GM21825 (cell line): ENCODE measurements at regions not wholly inside any gene's neighbourhood (a gene's known extent, or its start where the extent isn't known, plus 50 kb on each side); places are given as distances from the start of the nearest gene placed in this dataset.
"Not testable (repeated sequence)": the region's sequence is repeated elsewhere in the genome, so short reads cannot be mapped to it uniquely, and the experiment has no call there.

ENCODE experiments used
- ATAC-seq: cut with Tn5 transposase; IDR thresholded peaks from one replicate; pipeline ENCODE4 v1.9.1; 2021; ENCODE audit warnings: mild to moderate bottlenecking, moderate library complexity; ENCODE audit not compliant: unreplicated experiment

DNA sequence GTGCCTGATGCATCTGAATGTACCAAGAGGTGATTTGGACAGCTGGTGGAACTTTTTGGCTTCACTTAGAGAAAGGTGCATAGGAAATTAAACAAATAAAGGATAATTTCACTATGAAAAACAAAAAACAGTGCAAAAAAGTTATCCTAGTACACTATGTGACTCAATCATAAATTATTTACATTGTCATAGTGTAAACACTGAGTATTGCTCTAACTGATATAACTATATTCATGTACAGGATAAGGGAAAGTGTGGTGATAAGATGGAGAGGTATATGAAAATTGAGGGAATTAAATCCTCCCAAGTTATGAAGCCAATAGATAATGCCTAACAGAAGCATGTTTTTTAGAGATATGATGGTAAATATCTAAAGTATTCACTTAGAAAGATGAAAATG lies 50.2 kb upstream of the CPNE4 start:
- ATAC-seq = no peak

DNA sequence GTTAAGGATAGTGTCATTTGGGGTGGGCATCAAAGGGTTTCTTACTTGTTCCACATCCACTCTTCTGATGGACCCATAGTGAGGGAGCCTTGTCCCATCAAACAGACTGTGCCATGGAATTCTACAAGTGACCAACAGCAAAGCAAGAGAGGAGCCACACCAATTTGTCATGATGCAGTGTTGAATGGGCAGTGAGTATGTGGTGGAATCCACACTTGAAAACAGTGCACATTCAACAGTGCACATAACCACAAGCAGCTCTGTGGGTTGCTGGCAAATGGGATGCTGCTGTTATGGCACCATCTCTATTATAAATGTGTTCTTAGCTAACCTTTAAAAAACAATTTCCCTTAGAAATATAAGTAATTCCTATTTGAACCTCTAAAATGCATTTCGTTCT lies 52.5 kb upstream of the CPNE4 start:
- no peak for ATAC-seq

DNA sequence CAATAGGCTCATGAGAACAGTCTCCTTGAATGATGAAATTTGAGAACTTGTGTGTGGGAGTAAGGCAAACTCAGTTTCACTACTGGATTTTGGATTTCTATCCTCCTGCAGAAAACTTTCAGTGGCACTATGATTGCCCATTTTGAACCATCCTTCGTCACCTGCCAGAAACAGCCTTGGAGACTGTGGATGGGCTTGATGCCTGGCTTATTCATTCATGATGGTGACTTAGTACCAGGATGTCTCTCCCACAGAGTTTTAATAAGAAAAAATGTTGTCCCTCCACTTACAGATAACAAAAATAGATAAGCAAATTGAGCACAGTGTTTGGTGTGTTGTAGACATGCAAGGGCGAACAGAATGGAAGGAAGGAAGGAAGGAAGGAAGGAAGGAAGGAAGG lies 53.5 kb upstream of the CPNE4 start:
- ATAC-seq = no peak

DNA sequence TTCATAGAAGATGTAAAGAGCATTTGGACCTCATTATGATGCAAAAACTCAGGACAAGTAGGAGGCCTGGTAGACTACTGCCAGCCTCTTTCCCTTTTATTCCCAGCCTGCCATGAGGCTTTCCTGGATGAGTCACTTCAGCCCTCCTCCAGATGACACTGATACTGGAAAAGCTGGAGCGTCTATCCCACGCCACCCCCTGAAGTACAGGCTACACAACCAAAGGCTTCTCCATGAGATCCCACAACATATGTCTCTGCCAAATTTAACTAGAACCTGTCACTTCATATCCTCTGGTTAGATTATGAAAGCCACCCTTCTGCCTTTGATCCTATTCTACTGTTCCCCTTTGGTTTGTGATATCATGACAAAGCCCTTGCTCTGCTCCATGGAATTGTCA lies 56.1 kb upstream of the CPNE4 start:
- no peak for ATAC-seq

DNA sequence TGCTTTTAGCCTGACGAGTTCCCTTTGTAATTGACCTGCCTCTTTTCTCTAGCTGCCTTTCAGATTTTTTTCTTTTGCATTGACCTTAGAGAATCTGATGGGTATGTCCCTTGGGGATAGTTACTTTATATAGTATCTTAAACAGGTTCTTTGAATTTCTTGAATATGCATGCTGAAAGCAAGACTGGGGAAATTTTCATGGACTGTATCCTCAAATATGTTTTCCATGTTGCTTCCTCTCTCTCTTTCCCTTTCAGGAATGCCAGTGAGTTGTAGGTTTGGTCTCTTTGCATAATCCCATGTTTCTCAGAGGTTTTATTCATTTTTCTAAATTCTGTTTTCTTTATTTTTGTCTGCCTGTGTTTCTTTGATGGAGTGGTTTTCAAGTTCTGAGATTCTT lies 81.8 kb upstream of the CPNE4 start:
- no peak for ATAC-seq

DNA sequence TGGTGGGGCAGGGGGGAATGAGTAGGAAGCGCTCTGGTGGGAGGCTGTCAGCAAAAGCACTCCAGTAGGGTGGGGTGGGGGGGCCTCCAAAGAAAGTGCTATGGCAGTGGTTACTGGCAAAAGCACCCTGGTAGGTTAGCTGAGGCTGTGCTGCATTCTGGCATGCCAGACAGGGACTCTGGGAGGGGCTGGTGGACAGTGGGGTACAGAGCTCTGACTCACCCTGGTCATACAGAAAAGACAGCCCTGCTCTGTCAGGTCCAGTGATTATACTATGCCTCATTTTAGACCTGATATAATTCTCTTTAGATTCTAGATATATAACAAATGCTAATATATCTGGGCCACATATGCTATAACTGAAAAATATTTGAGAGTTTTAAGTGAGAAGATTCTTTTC lies 82.8 kb upstream of the CPNE4 start:
- ATAC-seq = no peak

DNA sequence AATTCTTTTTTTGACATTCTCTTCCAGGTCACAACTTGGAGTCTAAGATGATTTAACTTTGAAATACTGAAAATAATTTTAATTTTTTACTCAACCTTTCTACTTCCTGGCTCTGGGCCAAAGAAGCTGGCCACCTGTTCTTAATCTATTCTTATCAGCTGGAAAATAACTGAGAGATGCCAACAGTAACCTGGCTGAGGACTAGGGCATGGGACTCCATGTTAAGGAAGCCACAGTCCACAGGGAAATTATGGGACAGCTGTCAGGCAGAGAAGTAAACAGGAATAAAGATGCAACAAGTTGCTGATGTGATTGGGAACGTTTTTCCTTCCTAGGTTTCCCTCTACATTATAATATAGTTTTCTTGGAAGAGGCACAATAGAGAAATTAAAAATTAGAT lies 84.7 kb upstream of the CPNE4 start:
- ATAC-seq = no peak

DNA sequence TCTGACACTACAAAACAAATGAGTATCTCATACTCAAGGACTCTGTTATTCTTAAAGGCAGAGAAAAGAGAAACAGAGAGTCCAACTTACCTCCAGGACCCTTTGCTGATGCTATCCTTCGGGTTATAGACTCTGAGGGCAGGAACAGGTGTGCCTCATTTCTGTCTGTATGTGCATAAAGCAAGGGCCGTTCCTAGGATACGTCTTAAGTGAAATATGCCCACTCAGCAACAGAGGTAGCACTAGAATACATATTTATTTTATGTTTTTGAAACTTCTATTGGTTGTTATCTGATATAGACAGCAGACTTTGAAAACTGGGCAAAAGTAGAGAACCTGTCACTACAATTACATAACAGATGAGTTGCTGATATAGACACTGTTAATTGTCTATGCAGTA lies 89.3 kb upstream of the CPNE4 start:
- no peak for ATAC-seq

DNA sequence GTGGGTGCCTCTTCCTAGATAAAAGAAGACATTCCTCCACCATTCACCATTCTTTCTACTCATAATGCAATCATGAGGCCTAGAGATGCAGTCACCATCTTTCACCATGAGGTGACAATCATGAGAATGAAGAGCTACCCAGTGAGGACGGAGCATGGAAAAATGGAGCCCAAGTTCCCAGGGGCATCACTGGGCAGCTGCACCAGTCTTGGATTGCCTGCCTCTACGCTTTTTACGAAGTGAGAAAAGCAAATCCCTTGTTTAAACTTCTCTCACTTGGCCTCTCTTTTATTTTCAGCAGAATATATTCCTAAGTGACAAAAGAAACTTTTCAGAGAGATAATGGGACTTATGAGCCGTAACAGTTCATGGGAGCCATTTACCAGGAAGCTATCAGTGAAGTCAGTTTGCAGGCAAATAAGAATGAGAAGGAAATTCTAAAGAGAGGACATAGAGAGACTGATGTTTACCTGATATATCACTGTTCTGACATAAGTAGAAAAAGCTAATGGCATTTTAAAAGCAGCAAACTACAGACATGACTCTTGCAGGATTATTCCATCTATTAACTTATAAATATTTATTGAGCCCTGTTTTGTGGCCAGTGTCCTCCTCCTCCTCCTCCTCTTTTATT lies 90.0 kb upstream of the CPNE4 start:
- ATAC-seq = no peak

DNA sequence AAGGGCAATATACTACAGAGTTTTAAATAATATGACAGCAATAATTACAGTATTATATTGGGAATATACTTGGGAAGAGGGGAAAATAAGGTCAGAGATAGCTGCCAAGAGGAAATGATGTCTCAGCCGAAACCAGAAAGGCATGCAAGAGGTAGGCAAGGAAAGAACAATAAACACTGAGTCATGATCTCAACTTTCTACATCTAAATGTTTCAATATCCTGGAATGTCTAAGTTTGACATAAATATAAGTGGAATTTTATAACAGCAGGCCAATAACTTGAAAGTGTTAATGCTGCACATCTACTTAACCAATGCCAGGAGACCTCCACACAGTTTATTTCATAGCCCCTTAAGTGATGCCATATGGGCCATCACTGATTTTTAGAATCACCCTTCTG lies 99.8 kb upstream of the CPNE4 start:
- ATAC-seq = no peak

DNA sequence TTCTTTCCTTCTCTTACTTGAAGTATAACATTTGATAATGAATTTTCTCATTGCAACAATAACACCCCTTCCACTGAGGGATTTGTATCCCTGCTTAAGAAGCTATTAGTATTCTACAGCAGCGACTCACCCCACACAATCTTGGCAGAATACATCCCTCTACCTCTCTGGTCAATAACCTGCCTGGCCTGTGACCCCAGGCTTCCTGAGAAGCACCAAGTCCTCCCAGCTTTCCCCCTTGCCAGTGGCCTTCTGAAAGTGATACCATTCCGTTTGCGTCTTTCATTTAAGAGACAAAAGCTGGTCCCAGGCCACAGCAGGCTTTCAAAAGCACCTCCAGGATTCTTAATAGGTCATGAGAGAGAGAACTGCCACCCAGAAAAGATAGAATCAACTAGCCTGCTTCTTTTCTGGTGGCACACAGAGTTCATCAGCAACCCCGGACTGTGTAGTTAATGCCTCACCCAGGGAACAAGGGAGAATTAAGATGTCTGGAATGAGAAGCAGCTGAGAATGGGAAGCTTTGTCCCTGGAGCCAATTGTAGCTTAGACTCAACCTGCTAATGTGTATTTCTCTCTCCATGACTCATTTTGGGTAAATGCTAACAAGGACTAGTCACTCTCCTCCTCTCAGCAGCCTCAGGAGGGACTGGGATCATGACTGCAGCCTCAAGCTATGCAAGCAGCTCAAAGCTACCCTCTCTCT lies 101.0 kb upstream of the CPNE4 start:
- ATAC-seq = no peak

DNA sequence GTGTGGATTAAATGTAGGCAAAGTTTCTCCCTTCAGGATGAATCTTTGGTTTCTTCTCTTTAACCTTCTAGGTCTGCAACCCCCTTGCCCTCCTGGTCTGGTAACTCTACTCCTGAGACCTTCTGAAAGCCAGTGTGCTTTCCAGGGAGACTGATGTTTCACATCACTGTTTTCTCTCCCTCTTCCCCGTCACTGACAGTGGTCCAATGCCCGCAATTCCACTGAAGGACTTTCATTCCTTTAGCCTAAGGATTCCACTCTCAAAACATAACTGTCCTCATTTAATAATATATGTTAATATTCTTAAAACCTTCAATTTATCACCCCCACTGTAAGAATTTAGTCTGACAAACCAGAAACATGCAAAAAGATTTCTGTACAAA lies 101.5 kb upstream of the CPNE4 start:
- no peak for ATAC-seq

DNA sequence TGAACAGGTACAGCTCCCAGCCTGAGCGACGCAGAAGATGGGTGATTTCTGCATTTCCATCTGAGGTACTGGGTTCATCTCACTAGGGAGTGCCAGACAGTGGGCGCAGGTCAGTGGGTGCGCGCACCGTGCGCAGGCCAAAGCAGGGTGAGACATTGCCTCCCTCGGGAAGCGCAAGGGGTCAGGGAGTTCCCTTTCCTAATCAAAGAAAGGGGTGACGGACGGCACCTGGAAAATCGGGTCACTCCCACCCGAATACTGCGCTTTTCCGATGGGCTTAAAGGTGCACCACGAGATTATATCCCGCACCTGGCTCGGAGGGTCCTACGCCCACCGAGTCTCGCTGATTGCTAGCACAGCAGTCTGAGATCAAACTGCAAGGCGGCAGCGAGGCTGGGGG lies 102.1 kb upstream of the CPNE4 start:
- ATAC-seq = not testable (repeated sequence)

DNA sequence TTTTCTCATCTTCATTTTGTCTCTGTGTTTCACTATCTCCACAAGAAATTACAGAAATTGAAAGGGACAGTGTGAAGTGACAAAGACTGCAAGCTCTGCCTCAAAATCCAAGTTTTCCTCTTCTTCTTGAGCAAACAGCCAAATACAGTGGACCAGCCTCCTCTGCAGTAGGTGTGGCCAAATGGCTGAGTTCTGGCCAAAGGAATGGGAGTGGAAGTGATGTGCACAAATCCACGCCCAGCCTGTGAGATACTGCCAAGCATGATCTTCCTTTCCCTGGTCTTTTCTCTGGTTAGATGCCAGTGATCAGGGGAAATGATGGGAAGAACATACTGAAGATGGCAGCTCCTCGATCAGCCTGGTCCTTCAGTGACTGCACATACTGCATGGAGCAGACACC lies 111.0 kb upstream of the CPNE4 start:
- no peak for ATAC-seq

DNA sequence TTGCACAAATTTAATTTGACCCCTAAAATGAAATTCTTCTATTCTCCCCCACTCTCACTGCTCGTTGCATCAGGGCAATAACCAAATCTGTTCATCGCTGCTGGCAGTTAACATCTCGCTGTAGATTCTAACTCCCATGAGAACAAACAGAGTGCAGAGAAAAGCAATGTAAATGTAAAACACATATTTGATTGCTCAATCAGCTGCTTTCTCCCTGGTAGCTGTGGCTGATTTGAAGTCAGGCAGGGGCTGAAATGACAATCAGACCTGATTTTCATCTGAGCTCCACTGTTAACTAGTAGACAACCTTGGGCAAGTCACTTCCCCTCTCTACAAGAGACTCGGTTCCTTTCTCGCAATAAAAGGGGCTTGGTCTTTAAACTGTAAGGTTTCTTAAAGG lies 119.8 kb upstream of the CPNE4 start:
- no peak for ATAC-seq

DNA sequence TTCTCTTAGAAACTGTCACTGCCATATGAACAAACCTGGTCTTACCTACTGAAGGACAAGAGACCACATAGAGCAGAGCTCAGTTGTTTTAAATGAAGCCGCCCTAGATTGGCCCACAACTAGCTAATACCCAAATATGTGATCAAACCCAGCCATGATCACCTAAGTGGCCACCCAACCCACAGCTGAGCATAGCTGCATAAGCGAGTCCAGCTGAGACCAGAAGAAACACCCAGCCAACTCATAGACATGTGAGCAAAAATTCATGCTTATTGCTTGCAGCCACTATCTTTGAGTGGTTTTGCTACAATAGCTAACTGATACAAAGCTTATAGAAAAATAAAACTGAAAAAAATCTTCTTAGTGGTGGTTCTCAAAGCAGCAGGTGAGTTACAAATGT lies 124.3 kb upstream of the CPNE4 start:
- ATAC-seq = no peak

DNA sequence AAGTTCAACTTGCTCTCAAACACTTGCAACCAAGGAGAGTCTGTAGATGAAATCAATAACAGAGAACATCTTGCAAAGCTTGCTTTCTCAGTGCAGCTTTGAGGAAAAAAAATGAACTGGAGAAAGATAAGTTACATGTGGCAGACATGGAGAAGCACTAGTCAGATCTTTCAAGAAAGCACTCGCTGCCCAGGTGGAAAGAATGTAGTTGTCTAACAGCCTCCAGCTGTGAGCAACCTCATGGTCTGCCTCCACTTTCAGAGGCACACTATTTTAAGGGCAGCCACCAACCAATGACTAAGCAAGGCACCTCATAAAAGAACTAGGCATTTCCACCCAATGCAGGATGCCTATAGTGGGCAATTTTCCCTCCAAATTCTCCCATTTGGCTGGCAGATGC lies 125.4 kb upstream of the CPNE4 start:
- ATAC-seq = no peak

DNA sequence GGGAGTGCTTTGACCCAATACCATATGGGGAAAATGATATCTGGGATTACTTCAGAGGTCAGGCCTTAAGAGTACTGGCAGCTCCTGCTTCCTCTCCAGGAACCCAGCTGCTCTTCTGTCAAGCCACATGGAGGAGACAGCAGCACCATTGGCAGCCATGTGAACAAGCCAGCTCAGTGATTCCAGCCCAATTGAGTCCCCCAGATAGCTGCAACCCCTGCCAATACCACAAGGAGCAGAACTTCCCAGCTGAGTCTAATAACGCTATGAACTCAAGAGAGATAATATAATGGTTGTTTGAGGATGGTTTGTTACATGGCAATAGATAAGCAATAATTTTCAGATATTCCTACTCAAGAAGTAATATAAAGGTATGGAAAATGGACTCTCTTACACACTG lies 126.8 kb upstream of the CPNE4 start:
- no peak for ATAC-seq

DNA sequence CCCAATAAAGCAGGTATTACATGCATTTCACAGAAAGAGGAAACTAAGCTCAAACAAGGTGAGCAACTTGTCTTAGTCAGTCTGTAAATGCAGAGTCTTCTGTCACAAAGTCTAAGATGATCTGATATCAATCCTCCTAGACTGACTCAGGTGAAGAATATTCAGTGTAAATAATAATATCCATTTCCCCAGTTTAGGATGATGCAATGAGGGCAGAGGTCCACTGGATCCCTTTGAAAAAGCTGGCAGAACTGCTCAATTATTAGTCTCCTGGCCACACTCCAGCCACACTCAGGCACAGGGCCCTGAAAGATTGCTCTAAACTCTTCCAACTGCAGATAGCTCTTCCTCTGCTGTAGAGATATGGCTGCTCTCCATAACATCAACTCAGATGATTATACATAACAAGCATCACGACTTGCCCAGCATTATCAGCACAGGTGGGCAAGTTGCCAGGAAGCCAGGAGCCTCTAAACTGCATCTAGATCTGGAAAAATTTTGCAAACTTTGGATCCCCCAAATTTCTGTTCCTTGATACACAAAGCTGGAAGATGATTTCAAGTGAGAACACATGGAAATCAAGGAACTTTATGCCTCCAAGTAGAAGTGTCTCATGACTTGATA lies 129.8 kb upstream of the CPNE4 start:
- no peak for ATAC-seq

DNA sequence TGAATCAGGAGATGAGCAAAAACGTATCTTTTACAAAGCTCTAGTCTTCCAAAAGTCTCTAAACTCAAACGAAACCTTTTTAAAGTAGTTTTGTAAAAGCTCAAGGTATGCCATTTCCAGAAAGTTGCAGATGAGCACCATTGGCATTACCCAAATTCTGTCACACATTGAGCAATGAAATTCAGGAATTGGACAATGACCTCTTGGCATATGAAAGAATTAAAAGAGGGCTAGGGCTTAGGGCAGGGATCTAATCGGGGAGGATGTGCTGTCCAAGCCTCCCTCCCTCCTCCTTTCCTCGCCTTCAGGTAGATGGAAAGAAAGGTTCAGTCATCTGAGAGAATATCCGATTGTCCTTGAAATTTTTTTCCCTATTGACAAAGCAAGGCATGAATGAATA lies 133.1 kb upstream of the CPNE4 start:
- no peak for ATAC-seq

DNA sequence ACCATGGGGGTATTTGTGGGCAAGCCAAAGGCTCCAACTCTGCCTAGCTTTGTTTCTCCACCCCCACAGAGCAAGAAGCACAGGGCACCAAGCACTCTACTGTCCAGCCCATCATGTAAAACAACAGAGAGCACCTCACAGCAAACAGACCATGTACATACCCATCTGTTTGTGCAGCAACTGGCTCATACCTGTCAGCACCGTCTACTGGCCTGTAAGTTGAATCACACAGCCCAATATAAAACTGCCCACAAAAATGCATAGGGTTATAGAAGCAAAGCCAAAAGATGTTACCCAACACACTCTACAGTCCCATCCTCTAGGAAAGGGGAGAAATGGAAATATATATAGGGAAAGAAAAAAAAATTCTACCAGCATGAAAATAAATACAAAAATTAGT lies 139.7 kb upstream of the CPNE4 start:
- no peak for ATAC-seq

DNA sequence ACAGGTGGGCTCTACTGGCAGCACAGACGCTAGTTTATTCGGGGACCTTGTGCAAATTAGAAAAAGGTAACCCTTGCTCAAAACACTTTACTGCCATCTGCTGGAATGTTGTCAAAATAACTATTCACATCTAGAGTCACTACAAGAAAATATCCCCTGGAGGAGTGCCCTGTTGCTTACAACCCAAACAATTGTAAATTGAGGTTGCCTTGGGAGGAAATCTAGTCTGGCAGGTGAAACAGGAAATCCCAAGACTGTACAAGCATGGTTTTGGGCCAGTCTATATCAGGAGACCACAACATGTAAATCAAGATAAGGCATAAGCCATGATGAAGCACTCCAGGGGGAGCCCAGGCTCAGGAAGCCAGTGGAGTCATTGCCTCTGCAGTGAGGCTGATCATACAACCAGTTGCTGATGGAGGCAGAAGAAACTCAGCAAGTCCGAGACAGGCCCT lies 136.8 kb upstream of the ACP3 start:
- no peak for ATAC-seq

DNA sequence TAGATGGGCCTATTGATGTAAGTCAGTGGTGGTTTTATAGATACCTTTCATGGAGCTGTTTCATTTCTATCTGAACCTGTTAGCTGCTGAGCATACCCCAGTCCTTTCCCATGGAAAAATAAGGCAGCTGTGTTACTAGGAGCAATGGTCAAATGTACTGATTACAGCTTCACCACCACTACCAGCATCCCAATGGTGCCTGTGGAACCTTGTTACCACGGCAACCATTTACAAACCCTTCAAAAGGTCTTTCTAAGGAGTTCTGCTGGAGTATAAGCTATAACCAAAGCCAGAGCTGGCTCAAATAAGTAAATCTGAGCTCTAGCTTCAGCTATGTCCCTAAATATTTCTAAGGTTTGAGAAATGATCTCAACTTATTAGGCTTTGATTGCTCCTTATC lies 133.4 kb upstream of the ACP3 start:
- no peak for ATAC-seq
